Right kidney (tissue), 1 donor: ENCODE measurements at regions not wholly inside any gene's neighbourhood (a gene's known extent, or its start where the extent isn't known, plus 50 kb on each side); places are given as distances from the start of the nearest gene placed in this dataset.

ENCODE experiments used
- DNase-seq: peaks from one replicate; pipeline ENCODE4 v3.0.0-alpha.2; 2016

- no peak for DNase-seq
These were observed 54.8 kb downstream of the RTP5 start for GRCh38 chr2:241924069-241924908.

- DNase-seq: no peak
These were observed 55.4 kb downstream of the RTP5 start for GRCh38 chr2:241924909-241925250.

GRCh38 chr2:241925277-241925676, 55.7 kb downstream of the RTP5 start:
- no peak for DNase-seq

- DNase-seq: no peak
These were observed 56.4 kb downstream of the RTP5 start for GRCh38 chr2:241925821-241926441.

- DNase-seq: no peak
These were observed 57.2 kb downstream of the RTP5 start for GRCh38 chr2:241926541-241927311.

- no peak for DNase-seq
These were observed 60.3 kb downstream of the RTP5 start for GRCh38 chr2:241929551-241930490.

- DNase-seq: no peak
These were observed 61.8 kb downstream of the RTP5 start for GRCh38 chr2:241931084-241931975.

- no peak for DNase-seq
These were observed 62.7 kb downstream of the RTP5 start for GRCh38 chr2:241931976-241932898.

GRCh38 chr2:241932899-241933178, 63.3 kb downstream of the RTP5 start:
- DNase-seq: no peak

GRCh38 chr2:241933179-241933911, 63.8 kb downstream of the RTP5 start:
- DNase-seq: no peak

GRCh38 chr2:241935314-241935713, 65.8 kb downstream of the RTP5 start:
- DNase-seq: no peak

- no peak for DNase-seq
These were observed 66.2 kb downstream of the RTP5 start for GRCh38 chr2:241935774-241936173.

- no peak for DNase-seq
These were observed 67.1 kb downstream of the RTP5 start for GRCh38 chr2:241936457-241937133.

GRCh38 chr2:241937297-241937696, 67.8 kb downstream of the RTP5 start:
- no peak for DNase-seq

GRCh38 chr2:241939541-241939940, 70.0 kb downstream of the RTP5 start:
- no peak for DNase-seq

- no peak for DNase-seq
These were observed 70.8 kb downstream of the RTP5 start for GRCh38 chr2:241940329-241940728.

- no peak for DNase-seq
These were observed 72.3 kb downstream of the RTP5 start for GRCh38 chr2:241941691-241942301.
